IMR-90 (cell line): ENCODE measurements at regions not wholly inside any gene's neighbourhood (a gene's known extent, or its start where the extent isn't known, plus 50 kb on each side); places are given as distances from the start of the nearest gene placed in this dataset.

Experiments
- ATAC-seq: fragments of 200-7000 bp; cut with Tn5 transposase; 2 replicates; pipeline ENCODE4 v1.9.1; 2020; ENCODE audit warnings: low read depth, mild to moderate bottlenecking, moderate library complexity
- BruUV-seq: library from RNA; stranded (reverse); fragments of 400-500 nt; replicated peaks from 2 replicates; lab custom pipeline; 2021; lab: Mats Ljungman, UMichigan
- CTCF ChIA-PET: fragments of 300-600 bp; formaldehyde crosslinking; extraction: SDS; loops from one replicate; lab custom pipeline; 2021; ENCODE audit warnings: antibody characterized with exemption; lab: Yijun Ruan, JAX
- POLR2A ChIA-PET: fragments of 300-600 bp; sonication (Branson Sonifier 250); formaldehyde crosslinking; loops from one replicate; lab custom pipeline; 2022; ENCODE audit warnings: antibody characterized with exemption; ENCODE audit not compliant: unreplicated experiment; lab: Charles Lee
- DNase-seq: peaks from one replicate; pipeline ENCODE4 v3.0.0; 2013
- H2AFZ ChIP-seq: replicated peaks from 2 replicates; pipeline ENCODE3; 2013; ENCODE audit warnings: low read length, mild to moderate bottlenecking; ENCODE audit not compliant: poor library complexity
- H2AK5ac ChIP-seq: 2 replicates; pipeline ENCODE4 v1.6.1; 2013; ENCODE audit warnings: low read depth, low read length, inconsistent platforms
- H2AK9ac ChIP-seq: replicated peaks from 2 replicates; pipeline ENCODE3; 2013; ENCODE audit warnings: mild to moderate bottlenecking, low read depth, low read length, moderate library complexity; ENCODE audit not compliant: poor library complexity
- H2BK120ac ChIP-seq: 2 replicates; pipeline ENCODE4 v1.6.1; 2013; ENCODE audit warnings: low read depth, low read length, inconsistent platforms
- H2BK15ac ChIP-seq: 3 replicates; pipeline ENCODE4 v1.6.1; 2013; ENCODE audit warnings: low read depth, low read length, inconsistent platforms
- H2BK20ac ChIP-seq: 2 replicates; pipeline ENCODE4 v1.6.1; 2013; ENCODE audit warnings: low read depth, mild to moderate bottlenecking, inconsistent platforms, low read length, moderate library complexity
- H2BK5ac ChIP-seq: 2 replicates; pipeline ENCODE4 v1.6.1; 2013; ENCODE audit warnings: mild to moderate bottlenecking, low read depth, low read length, inconsistent platforms; ENCODE audit not compliant: poor library complexity, severe bottlenecking
- H3K14ac ChIP-seq: replicated peaks from 2 replicates; pipeline ENCODE4 v1.6.1; 2013; ENCODE audit warnings: low read depth, low read length, inconsistent platforms
- H3K18ac ChIP-seq: 2 replicates; pipeline ENCODE4 v1.6.1; 2013; ENCODE audit warnings: low read depth, low read length, control low read depth
- H3K23ac ChIP-seq: 2 replicates; pipeline ENCODE4 v1.6.1; 2013; ENCODE audit warnings: low read depth, low read length, inconsistent platforms
- H3K27ac ChIP-seq: 2 replicates; pipeline ENCODE4 v1.5.1; 2013; ENCODE audit warnings: mild to moderate bottlenecking, control low read depth, low read length; ENCODE audit not compliant: insufficient read depth
- H3K27me3 ChIP-seq: 2 replicates; pipeline ENCODE4 v1.6.1; 2013; ENCODE audit warnings: low read length; ENCODE audit not compliant: control insufficient read depth, insufficient read depth
- H3K36me3 ChIP-seq: 2 replicates; pipeline ENCODE4 v1.6.1; 2013; ENCODE audit warnings: low read length, mixed read lengths; ENCODE audit not compliant: control insufficient read depth, insufficient read depth
- H3K4ac ChIP-seq: 2 replicates; pipeline ENCODE4 v1.6.1; 2013; ENCODE audit warnings: low read depth, low read length, inconsistent platforms
- H3K4me1 ChIP-seq: 2 replicates; pipeline ENCODE4 v1.6.1; 2013; ENCODE audit warnings: low read length, mixed read lengths; ENCODE audit not compliant: control insufficient read depth, insufficient read depth
- H3K4me2 ChIP-seq: 2 replicates; pipeline ENCODE4 v1.6.1; 2013; ENCODE audit warnings: low read depth, mild to moderate bottlenecking, control low read depth, low read length, moderate library complexity
- H3K4me3 ChIP-seq: 2 replicates; pipeline ENCODE4 v1.5.1; 2013; ENCODE audit warnings: low read depth, mild to moderate bottlenecking, control low read depth, low read length, moderate library complexity; ENCODE audit not compliant: insufficient read depth
- H3K56ac ChIP-seq: 2 replicates; pipeline ENCODE4 v1.6.1; 2013; ENCODE audit warnings: low read length, inconsistent platforms; ENCODE audit not compliant: insufficient read depth; ENCODE audit errors: extremely low read depth
- H3K79me1 ChIP-seq, 2 experiments: 2 replicates each; pipeline ENCODE4 v1.6.1; 2013; ENCODE audit warnings: low read length in 2 of 2, inconsistent platforms in 1 of 2, low read depth in 1 of 2
- H3K9ac ChIP-seq: 2 replicates; pipeline ENCODE4 v1.6.1; 2013; ENCODE audit warnings: low read depth, low read length, control low read depth
- H3K9me1 ChIP-seq: 2 replicates; pipeline ENCODE4 v1.6.1; 2013; ENCODE audit warnings: low read length, inconsistent platforms; ENCODE audit not compliant: insufficient read depth
- H3K9me3 ChIP-seq: 2 replicates; pipeline ENCODE4 v1.6.1; 2013; ENCODE audit warnings: low read length; ENCODE audit not compliant: control insufficient read depth, insufficient read depth
- H4K20me1 ChIP-seq: 2 replicates; pipeline ENCODE4 v1.6.1; 2013; ENCODE audit warnings: low read length, inconsistent platforms; ENCODE audit not compliant: insufficient read depth
- H4K5ac ChIP-seq: 2 replicates; pipeline ENCODE4 v1.6.1; 2013; ENCODE audit warnings: mild to moderate bottlenecking, low read depth, low read length, control low read depth
- H4K8ac ChIP-seq, 2 experiments: 2 replicates each; pipeline ENCODE4 v1.6.1; 2013; ENCODE audit warnings: low read depth in 2 of 2, low read length in 2 of 2, control low read depth in 1 of 2, inconsistent platforms in 1 of 2
- H4K91ac ChIP-seq: 2 replicates; pipeline ENCODE4 v1.6.1; 2013; ENCODE audit warnings: low read depth, low read length, inconsistent platforms; ENCODE audit not compliant: insufficient read depth
- CEBPB ChIP-seq: IDR thresholded peaks from 2 replicates; pipeline ENCODE4 v1.6.1; 2012; ENCODE audit warnings: low read depth, low read length, improper control_type of control experiment
- CTCF ChIP-seq: conservative IDR thresholded peaks from 2 replicates; pipeline ENCODE4 v1.5.1; 2012; ENCODE audit warnings: mild to moderate bottlenecking, low read depth, low read length, improper control_type of control experiment
- ELK1 ChIP-seq: fragments of 150-350 bp; IDR thresholded peaks from 2 replicates; pipeline ENCODE4 v1.6.1; 2016; ENCODE audit warnings: low read depth, mild to moderate bottlenecking, low read length, moderate library complexity, borderline replicate concordance
- MAFK ChIP-seq: IDR thresholded peaks from 2 replicates; pipeline ENCODE4 v1.6.1; 2012; ENCODE audit warnings: low read depth, low read length, improper control_type of control experiment
- MAZ ChIP-seq: IDR thresholded peaks from 2 replicates; pipeline ENCODE4 v1.6.1; 2012; ENCODE audit warnings: low read depth, mild to moderate bottlenecking, low read length, improper control_type of control experiment, moderate library complexity, borderline replicate concordance
- NFE2L2 ChIP-seq: fragments of 150-350 bp; IDR thresholded peaks from 2 replicates; pipeline ENCODE4 v1.6.1; 2016; ENCODE audit warnings: low read depth, mild to moderate bottlenecking, low read length
- POLR2A ChIP-seq: IDR thresholded peaks from 2 replicates; pipeline ENCODE4 v1.6.1; 2012; ENCODE audit warnings: mild to moderate bottlenecking, low read depth, low read length
- RAD21 ChIP-seq: IDR thresholded peaks from 2 replicates; pipeline ENCODE4 v1.6.1; 2012; ENCODE audit warnings: low read length, improper control_type of control experiment
- RCOR1 ChIP-seq: IDR thresholded peaks from 2 replicates; pipeline ENCODE4 v1.6.1; 2012; ENCODE audit warnings: mild to moderate bottlenecking, low read length, improper control_type of control experiment; ENCODE audit not compliant: insufficient replicate concordance
- SMC3 ChIP-seq: fragments of 150-350 bp; IDR thresholded peaks from 2 replicates; pipeline ENCODE4 v1.6.1; 2016; ENCODE audit warnings: low read depth, mild to moderate bottlenecking, antibody characterized with exemption, low read length, moderate library complexity
- WGBS, 2 experiments: methylation state at CpG; one replicate each; pipeline versions ENCODE4 v1.1.5 to v1.1.7; 2013; ENCODE audit warnings: missing lambda C conversion rate in 2 of 2; ENCODE audit not compliant: insufficient read length in 1 of 2; ENCODE audit errors: extremely low coverage in 2 of 2; 5-methylcytosine and 5-hydroxymethylcytosine counted together
- dilution Hi-C: fragments of 300-500 bp; cut with HindIII; formaldehyde crosslinking; loops from one replicate; pipeline ENCODE4 v1.14.3; 2018; ENCODE audit warnings: low sequenced_read_pairs; ENCODE audit not compliant: unreplicated experiment
- in situ Hi-C: fragments of 300-500 bp; cut with MboI; formaldehyde crosslinking; loops from 3 replicates; pipeline ENCODE4 v1.14.3; 2019; ENCODE audit warnings: low sequenced_read_pairs, inconsistent platforms, mixed read lengths
- intact Hi-C: fragments of 100-400 bp; cut with micrococcal nuclease; formaldehyde crosslinking; loops from 2 replicates; pipeline ENCODE4 v1.10.0; 2022

GRCh38 chrX:34790026-34790425 is 132.9 kb upstream of the TMEM47 start:
- Histone ChIP-seq H3K23ac (no peak overlapping the region), H3K36me3 (no peaks in the 10 kb centered on the region), H3K27me3 (no peaks in the 10 kb centered on the region), H3K4ac (no peak overlapping the region), H2AK5ac (no peak overlapping the region), H2BK20ac (no peak overlapping the region), H4K91ac (no peak overlapping the region), H4K8ac (no peak overlapping the region), H3K4me3 (no peak overlapping the region), H3K4me2 (no peak overlapping the region), H3K4me1 (no peaks in the 10 kb centered on the region), H2BK5ac (no peak overlapping the region), H3K56ac (no peak overlapping the region), H4K20me1 (no peaks in the 10 kb centered on the region), H2BK120ac (no peak overlapping the region), H2AFZ (peak overlapping the region; percentile 7), H4K5ac (no peak overlapping the region), H2AK9ac (no peak overlapping the region), H3K79me1 (no peaks in the 10 kb centered on the region), H3K9me1 (no peaks in the 10 kb centered on the region), H3K27ac (no peak overlapping the region), H3K14ac (no peak overlapping the region), H3K9ac (no peak overlapping the region), H2BK15ac (no peak overlapping the region), H3K18ac (no peak overlapping the region), H3K9me3 (peaks cover 2% of the 10 kb centered on the region)
- in situ Hi-C loops: no loop called here
- no CpG with 5 or more reads among the region's 1 CpG for WGBS, 2 experiments
- CTCF ChIA-PET: interaction anchor here (0.6 kb wide), 1 partner anchor 140 kb away, joined by 3 read pairs; no protein-coding TSS in a partner anchor
- ATAC-seq: no peak
- no peak for DNase-seq
- POLR2A ChIA-PET: no interaction called here
- TF ChIP-seq NFE2L2: no peak
- no peak for TF ChIP-seq POLR2A
- TF ChIP-seq ELK1: no peak
- TF ChIP-seq MAFK: no peak
- TF ChIP-seq CEBPB: no peak
- no peak for TF ChIP-seq RCOR1
- no peak for TF ChIP-seq CTCF
- no peak for TF ChIP-seq RAD21
- TF ChIP-seq MAZ: no peak
- TF ChIP-seq SMC3: no peak
- no TSS peak for BruUV-seq
- intact Hi-C loops: no loop called here
- dilution Hi-C loops: no loop called here
